CD4-positive, alpha-beta T cell treated with Interleukin-21 for 1 hour (primary cell): ENCODE measurements at regions not wholly inside any gene's neighbourhood (a gene's known extent, or its start where the extent isn't known, plus 50 kb on each side); places are given as distances from the start of the nearest gene placed in this dataset.

Source experiments
- DNase-seq: peaks from one replicate; pipeline ENCODE4 v3.0.0-alpha.2; 2020

DNA sequence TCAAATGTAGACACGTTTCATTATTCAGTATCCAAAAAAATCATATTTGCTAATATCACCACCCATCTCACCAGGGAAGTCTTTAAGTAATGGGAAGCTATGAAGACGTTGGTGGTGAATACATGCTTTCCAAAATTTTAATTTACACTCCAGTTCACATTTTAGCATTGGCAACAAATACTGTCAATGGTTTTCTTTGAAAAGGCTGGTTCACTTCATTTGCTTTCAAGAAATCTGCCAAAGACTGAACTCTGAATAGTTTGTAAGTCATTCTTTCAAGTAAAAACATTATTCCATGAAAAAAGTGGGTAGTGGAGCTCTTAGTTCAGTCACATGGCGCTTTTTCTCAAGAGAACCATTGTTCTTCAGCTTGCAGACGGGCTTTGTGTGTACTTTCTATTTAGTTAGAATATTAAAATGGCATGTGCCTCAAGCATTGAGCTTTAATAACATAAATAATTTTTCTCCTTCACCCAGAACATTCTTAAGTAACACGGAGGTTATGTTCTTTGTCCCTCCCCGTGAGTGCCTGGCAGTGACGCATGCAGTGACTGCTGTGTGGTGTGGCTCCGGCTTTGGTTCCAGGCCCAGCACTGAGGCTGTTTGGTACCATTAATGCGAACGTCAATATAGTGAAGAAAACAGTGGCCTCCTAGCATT is 300.0 kb upstream of the HDAC4 start:
- no peak for DNase-seq

DNA sequence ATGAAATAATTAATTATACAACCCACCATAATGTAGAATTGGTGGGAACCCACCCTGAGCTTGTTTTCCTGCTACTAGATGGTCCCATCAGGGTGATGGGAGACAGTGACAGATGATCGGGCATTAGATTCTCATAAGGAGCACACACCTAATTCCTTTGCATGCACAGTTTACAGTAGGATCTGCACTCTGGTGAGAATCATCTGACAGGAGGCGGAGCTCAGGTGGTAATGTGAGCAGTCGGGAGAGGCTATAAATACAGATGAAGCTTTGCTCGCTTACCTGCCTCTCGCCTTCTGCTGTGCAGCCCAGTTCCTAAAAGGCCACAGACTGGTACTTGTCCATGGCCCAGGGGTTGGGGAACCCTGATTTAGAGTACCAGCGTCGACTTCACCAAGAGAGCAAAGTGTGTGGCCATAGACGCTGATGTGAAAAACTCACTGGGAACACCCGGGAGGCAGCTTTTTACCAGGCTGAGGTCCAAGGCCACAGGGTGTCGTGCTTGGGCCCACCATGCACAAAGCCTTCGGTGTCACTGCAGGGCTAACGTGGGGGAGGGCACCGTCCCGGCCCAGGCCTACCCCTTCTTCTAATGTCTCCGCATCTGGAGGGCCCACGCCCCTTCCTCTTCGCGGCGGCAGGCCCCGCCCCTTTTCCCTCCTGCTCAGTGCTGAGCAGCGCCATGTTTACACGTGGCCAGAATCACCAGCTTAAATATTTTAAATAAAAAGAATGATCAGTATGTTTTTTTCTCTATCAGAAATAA is 296.8 kb upstream of the HDAC4 start:
- no peak for DNase-seq

DNA sequence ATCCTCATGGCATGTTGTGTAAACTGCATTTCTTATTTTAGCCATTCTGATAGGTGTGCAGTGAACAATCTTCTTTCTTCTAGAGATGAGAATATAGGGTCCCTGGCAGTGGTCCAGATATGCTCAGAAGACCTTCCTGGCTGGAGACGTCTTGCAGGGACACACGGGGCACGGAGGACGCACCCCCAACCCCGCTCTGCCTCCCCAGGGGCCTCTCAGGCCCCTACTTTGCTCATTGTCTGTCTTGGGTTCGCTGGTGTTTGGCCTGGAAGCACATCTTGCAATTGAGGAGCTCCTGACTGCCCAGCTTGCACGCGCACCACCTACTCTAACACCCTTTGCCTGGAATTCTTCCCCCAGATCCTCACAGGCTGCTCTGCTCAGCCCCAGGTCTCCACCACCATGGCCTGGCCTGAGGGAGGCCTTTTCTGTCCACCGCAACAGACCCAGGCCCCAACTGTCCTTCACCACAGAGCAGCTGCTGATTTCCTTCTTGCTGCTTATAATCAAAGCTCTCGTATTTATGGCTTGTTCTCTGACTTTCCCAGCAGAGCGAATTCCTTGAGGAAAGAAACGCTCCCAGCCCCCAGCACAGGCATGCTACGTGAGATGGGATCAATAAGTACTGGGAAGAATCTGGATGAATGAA is 295.9 kb upstream of the HDAC4 start:
- DNase-seq = no peak

- DNase-seq = no peak
Observed at GRCh38 chr2:239695728-239696240, 295.0 kb upstream of the HDAC4 start.

GRCh38 chr2:239695106-239695727 is 294.4 kb upstream of the HDAC4 start:
- no peak for DNase-seq

- DNase-seq = no peak
Observed at GRCh38 chr2:239694487-239694886, 293.7 kb upstream of the HDAC4 start.

- no peak for DNase-seq
Observed at GRCh38 chr2:239693761-239694415, 293.1 kb upstream of the HDAC4 start.

DNA sequence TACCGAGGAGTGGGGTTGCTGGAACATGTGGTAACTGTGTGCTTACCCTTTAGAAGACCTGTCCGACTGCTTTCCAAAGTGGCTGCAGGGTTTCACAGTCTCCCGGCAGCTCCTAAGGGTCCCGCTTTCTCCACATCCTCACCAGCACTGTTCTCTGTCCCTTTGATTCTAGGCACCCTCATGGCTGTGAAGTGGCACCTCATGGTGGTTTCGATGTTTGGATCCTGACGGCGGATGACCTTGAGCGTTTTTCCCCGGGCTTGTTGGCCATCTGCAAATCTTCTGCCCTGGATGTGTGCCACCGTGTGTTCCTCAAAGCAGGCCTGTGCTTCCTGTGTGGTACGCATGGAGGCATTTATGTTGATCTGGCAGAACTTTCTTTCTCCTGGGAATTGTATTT is 292.5 kb upstream of the HDAC4 start:
- DNase-seq = no peak

GRCh38 chr2:239692919-239693318 is 292.1 kb upstream of the HDAC4 start:
- DNase-seq = no peak

GRCh38 chr2:239692362-239692851 is 291.6 kb upstream of the HDAC4 start:
- no peak for DNase-seq

DNA sequence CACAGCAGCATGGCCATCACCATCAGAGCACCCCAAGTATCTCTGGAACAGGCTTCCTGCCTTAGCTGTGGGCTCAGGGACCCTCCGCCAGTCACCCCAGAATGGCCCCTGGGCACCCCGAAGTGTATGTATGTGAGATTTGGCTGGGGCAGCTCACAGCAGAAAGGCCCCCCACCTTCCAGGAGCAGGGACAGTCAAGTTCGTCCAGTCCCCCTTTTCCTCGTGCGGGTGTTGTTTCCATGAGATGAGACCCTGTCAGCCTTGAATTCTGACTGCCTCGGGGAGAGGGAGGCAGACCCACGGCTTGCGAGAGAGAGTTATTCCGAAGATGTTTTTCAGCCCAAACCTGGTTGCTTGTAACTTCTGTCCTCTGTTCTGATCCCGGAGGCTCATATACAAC is 290.9 kb upstream of the HDAC4 start:
- no peak for DNase-seq

GRCh38 chr2:239690651-239691631 is 290.1 kb upstream of the HDAC4 start:
- no peak for DNase-seq

GRCh38 chr2:239689985-239690384 is 289.2 kb upstream of the HDAC4 start:
- no peak for DNase-seq

GRCh38 chr2:239689410-239689809 is 288.6 kb upstream of the HDAC4 start:
- DNase-seq = no peak

DNA sequence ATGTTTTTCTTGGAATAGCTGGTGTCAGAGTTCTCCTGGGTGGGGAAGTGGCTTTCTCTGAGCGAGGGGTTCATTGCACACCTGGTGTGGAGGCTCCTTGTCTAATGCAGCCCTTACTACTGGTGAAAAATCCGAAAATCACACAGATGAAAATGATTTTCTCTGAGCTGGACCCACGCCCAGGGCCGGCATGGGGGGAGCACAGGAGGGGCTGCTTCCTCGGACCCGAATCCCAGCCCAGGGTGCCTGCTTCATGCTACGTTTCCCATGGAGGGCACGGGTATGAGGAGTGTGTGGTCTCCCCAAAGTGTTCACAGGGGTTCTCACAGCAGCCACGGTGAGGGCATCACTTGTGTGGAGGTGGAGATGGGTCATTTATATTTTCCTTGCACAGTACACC is 288.0 kb upstream of the HDAC4 start:
- no peak for DNase-seq

- DNase-seq = no peak
Observed at GRCh38 chr2:239688122-239688681, 287.4 kb upstream of the HDAC4 start.

GRCh38 chr2:239687441-239687840 is 286.6 kb upstream of the HDAC4 start:
- DNase-seq = no peak

DNA sequence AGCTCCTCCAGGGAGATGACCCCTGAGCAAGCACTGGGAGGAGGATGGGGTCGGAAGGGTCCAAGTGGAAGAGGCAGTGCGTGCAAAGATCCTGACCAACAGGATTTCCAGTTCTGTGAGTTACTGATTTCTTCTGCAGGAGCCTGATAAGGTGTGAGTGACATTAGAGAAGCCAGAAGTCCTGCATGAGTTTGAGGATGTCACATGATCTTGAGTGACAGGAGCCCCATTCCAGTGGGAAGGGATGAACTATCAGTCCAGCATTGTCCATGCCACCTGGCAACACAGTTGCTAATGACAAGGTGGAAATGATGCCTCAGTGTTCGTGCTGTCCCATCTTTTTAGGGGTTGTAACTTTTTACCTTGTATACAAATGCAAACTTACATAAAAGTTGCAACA is 285.1 kb upstream of the HDAC4 start:
- no peak for DNase-seq

DNA sequence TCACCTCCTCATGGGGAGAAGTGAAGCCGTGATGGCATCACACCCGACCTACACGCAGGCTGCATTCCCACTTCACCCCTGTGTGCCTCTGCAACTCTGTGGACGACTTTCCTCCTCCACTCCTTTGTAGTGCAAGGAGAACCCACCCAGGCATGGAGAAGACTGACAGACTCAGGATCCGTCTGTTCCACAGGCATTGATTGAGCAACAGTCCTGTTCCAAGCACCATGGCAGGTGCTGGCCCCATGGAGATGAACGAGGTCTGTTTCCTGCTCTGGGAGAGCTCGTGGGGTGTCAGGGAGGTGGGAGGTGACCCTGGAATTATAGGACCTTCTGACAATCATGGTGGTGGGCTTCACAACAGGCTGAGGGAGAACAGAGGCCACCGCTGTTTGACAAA is 284.7 kb upstream of the HDAC4 start:
- DNase-seq = no peak

- no peak for DNase-seq
Observed at GRCh38 chr2:239684996-239685395, 284.2 kb upstream of the HDAC4 start.

GRCh38 chr2:239684271-239684810 is 283.5 kb upstream of the HDAC4 start:
- no peak for DNase-seq
